HG03571 (cell line): ENCODE measurements at regions not wholly inside any gene's neighbourhood (a gene's known extent, or its start where the extent isn't known, plus 50 kb on each side); places are given as distances from the start of the nearest gene placed in this dataset.

Source experiments
- ATAC-seq: cut with Tn5 transposase; IDR thresholded peaks from one replicate; pipeline ENCODE4 v1.9.1; 2021; ENCODE audit not compliant: unreplicated experiment

DNA sequence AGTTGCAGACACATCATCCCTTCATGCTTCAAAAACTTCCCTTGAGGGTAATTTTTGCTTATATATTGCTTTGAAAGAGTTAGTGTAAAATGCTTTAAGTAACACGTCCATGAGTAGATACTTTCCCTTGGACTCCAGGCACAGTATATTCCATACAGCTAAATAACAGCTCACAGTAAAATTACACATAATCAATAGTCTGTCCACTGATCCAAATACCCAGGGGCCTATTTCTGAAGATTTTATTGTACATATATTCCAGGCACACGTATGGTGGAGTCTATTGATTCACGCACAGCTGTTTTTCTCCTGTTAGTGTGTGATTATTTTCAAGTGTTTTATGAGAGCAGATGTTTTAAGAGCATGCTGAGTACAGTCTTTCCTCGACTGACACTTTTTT is 223.7 kb upstream of the GRAMD2B start:
- ATAC-seq = no peak

DNA sequence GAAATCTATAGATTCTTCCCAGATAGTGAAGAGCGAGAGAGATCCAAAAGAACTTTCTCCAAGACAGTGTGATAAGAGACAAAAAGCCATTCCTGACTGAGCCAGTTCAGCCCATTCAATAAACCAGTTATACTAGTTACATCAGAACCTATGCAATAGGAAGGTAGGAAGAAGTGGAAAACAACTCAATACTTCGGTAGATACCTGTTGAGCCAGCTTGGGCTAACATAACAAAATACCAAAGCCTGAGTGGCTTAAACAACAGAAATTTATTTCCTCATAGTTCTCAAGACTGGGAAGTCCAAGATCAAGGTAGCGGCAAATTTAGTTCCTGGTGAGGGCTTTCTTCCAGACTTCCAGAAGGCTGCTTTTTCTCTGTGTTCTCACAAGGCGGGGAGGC is 214.5 kb upstream of the GRAMD2B start:
- no peak for ATAC-seq

DNA sequence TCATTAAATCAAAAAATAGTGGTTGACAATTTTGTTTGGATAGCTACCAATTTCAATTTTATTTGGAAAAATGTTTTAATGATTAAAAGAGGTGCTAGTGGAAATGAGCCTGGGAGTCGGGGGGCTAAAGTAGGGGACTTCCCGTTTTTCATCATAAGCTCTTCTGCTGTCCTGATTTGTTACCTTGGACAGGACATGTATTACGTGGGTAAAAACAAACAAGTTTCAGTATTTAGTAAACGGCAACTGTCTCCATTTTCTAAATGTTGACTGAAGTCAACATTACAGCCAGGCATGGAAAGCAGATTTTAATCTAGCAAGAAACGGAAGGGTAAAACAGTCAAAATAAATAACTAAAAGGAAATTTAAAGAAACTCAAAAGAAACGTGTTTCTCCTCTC is 212.3 kb upstream of the GRAMD2B start:
- ATAC-seq = no peak

DNA sequence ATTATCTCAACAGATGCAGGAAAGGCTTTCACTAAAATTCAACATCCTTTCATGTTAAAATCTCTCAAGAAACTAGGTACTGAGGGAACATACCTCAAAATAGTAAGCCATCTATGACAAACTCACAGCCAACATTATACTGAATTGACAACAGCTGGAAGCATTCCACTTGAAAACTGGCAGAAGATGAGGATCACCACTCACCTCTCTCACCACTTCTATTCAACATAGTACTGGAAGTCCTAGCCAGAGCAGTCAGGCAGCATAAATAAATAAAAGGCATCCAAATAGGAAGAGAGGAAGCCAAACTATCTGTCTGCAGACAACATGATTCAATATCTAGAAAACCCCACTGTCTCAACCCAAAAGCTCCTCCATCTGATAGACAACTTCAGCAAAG is 203.6 kb upstream of the GRAMD2B start:
- no peak for ATAC-seq

DNA sequence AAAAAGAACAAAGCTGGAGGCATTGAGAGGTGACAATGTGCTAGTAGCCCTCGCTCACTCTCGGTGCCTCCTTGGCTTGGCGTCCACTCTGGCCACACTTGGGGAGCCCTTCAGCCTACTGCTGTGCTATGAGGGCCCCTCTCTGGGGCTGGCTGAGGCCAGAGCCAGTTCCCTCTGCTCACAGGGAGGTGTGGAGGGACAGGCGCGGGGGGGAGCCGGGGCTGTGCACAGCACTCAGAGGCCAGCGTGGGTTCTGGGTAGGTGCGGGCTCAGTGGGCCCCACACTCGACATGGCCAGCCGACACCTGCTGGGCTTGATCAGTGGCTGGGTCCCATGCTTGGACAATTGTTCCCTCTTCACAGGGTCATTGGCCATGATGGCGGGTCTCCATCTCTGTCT is 202.5 kb upstream of the GRAMD2B start:
- ATAC-seq = no peak

DNA sequence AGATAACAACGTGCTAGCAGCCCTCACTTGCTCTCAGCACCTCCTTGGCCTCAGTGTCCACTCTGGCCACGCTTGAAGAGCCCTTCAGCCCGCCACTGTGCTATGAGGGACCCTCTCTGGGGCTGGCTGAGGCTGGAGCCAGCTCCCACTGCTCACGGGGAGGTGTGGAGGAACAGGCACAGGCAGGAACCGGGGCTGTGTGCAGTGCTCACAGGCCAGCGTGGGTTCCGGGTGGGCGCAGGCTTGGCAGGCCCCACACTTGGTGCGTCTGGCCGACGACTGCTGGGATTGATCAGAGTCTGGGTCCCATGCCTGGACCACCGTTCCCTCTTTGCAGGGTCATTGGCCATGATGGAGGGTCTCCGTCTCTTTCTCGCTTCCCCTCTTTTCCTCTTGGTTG is 194.3 kb upstream of the GRAMD2B start:
- ATAC-seq = no peak

DNA sequence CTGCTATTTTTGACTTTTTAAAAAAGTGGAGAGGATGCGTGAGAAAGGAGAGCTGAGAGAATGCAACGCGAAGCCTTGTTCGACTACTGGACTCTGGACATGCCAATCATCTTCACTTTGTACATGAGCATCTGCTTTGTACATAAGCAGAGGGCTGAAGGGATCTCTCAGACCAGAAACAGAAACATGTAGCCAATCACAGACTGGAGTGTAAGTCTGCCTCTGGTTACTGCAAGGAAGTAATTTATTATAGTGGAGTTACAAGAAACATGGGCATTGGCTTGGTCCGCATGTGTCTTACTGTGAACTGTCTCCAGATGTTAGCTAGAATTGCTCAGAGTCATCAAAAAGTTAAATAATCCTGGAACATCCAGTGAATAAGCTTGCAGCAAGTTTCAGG is 190.0 kb upstream of the GRAMD2B start:
- no peak for ATAC-seq

DNA sequence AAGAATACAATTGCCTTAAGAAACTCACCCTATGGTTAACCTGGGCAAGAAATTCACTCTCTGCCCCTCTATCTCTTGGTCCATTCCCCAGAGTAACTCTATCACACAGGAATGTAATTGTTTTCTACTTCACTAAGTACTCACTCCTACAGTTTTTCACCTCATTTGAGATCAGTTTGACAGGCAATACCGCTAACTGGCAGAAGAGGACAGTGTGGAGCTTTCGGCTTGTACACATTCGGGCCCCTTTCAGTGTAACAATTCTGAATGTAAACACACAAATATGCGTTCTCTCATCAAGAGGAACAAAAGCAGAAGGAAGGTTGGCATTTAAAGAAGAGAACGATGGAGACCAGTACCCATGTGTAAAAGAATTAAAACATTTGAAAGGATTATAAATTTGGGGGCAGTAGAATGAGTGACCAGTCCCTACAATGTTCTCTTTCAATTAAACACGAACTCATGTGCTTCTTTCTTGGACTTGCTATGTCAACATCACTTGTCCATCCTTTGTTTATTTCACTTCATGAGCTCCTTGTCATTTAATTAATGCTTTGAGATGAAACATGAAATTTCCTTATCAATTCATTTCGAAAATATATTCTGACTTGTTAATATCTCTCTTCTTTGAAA is 188.5 kb upstream of the GRAMD2B start:
- ATAC-seq = no peak

DNA sequence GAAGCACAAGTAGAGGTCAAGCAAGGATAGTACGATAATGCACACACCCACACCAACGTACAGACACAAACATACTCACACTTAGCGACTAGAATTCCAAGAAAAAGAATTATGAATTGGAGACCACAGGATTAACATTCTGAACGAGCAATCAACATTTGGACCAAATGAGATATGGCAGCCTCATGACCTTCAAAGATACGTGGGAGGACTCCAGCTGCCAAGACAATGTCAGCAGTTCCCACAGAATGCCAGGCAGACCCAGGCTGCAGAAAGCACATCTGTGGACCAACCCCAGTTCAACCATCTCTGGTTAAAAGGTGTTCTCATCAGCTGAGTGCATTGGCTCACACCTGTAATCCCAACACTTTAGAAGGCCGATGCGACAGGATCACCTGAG is 187.6 kb upstream of the GRAMD2B start:
- no peak for ATAC-seq

DNA sequence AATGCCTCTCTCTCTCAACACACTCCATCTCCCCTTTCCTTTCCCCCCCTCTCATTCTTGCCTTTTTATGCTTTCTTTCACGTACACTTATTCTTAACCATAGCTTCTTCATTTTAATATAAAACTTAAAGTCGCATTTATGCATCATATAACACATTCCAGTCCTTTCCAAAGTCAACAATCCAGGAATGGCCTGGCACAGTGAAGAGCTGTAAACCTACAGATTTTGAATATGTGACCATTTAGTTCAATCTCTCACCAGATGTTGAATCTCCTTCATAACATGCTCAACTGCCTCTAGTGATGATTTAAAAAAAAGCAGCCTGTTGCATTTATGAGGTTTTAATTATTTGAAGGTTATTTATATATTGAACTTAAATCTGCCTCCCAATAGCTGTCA is 186.2 kb upstream of the GRAMD2B start:
- ATAC-seq = no peak

DNA sequence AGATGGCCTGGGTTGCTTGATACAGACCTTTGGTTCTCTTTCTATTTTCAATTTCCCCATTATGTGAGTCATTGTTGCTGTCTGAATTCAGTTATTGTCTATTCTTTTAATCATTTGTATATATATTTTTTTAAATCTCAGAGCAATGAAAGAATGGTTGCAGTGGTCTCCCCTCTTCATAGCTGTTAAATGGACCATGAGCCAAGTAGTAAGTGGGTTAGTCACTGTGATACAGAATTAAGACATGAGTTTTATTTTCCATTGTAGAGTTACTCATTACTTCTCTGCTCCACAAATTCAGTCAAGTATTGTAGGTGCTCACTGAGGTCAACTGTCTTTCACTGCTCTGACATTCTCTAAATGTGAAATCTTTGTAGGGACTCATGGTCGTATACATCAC is 174.6 kb upstream of the GRAMD2B start:
- no peak for ATAC-seq

DNA sequence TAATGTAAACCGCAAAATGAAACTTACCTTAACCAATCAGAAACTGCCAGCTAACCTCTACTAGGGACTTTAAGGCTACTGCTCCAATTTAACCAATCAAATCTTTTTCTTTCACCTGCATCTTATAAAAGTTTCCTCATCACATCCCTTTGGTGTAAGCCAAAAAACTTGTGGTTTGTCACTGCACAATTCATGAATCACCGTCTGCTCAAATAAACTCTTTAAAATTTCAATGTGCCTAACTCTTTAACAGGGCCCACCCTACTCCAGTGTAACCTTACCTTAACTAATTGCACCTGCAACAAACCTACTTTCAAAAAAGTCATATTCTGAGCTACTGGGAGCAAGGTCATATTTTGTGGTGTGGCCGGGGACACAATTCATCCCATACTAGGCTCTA is 172.2 kb upstream of the GRAMD2B start:
- ATAC-seq = no peak

DNA sequence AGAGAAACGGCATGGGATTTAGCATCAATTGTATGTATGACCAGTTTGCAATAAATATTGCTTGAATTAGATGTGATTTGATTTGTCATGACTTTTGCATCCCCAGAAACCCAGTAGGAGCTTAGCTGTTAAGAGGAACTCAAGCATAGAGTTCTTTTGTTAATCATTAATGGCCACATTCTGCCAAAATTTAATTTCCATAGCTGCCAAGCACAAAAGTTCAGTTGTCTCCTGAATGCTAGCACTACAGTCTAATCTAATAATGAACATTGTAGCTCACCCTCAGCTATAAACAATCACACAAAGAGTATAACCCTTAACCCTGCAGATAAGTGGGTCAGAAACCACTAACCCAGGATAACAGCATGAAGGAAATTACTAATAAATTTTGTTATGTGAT is 169.8 kb upstream of the GRAMD2B start:
- ATAC-seq = no peak

DNA sequence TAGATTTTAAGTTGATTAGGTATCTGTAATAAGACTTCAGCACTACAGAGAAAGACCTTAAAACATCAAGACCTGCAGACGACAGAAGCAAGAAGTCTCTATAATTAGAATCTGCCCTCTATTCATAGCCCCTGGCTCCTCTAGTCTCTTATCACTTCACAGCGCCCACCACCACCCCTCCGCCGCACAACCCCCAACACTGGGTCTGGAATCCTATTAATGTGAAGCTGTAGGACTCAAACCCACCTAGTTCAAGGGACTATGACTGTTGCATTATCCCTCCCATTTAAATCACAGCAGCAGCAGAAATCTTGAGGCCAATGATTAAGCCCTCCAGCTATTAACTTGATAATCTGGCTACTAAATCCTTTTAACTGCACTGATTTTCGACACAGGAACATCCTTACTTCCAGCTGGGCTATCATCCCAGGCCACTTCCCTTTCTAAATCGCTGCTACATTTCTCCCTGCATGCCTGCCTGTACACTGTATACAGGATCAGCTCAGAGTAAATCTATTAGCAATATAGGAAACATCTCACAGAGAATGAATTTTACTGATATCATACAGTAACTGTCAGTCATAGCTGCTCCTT is 159.5 kb upstream of the GRAMD2B start:
- no peak for ATAC-seq

DNA sequence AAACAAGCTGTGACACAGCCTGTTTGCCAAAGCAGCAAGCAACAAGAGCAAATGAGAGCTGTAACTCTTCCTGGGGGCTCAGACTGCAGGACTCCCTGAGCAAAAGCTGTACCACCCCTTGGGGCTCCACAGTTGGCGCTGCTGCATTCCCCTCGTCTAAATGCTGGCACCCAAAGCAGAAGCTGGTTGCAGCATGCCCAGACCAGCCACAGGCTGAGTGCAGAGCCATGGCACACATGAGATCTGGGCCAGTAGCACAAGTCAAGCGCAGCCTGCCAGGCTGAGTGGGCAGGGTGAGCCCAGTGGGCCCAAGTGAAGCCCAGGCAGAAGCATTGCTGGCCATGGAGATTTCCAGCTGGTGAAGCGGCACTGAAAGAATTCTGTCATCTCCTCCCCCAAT is 157.3 kb upstream of the GRAMD2B start:
- no peak for ATAC-seq

DNA sequence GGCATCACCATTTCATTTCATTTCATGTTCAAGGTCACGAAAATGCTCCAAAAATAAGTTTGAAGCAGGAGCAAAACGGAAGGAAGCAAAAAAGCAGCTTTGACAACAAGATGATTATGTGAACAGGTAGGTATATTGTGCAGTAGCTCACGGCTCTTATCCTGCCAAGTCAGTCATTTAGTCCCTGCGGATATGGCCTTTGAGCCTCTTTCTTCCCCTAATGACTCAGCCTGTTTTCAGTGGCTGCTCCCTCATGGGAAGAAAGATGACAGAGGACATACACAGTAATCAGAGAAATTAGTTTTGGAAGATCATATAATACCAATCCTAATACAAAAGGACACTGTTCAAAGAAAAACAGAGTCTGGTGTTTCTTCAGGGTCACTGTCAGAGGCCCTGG is 155.8 kb upstream of the GRAMD2B start:
- no peak for ATAC-seq

DNA sequence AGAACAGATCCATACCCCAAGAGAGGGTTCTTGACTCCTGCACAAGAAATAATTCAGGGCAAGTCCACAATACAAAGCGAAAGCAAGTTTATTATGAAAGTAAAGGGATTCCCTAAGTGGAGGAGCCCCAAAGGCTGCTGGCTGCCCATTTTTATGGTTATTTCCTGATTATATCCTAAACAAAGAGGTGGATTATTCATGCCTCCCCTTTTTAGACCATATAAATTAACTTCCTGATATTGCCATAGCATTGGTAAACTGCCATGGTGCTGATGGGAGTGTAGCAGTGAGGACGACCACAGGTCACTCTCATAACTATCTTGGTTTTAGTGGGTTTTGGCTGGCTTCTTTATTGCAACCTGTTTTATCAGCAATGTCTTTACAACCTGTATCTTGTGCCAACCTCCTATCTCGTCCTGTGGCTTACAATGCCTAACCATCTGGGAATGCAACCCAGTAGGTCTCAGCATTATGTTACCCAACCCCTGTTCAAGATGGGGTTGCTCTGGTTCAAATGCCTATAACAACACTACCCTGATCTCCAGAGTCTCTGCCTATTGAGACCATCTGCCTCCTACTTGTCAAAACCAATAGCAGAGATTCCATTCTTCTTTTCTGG is 154.4 kb upstream of the GRAMD2B start:
- ATAC-seq = no peak

DNA sequence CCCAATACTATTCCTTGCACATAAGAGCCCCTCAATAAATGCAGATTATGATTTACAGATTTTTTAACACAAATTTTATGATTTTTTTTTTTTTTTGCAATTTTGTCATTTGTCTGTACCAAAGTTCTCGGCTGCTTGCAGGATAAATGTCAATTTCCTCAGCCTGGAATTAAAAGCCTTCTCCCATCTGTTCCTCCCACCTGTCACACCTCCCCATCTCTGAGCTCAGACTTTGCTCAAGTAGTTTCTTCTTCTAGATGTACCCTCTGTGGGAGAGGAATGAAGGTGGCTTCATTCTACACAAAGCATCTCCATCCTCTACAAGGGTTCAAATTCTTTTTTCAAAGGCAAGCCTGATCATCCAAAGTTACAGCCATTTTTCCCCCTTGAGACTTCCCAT is 153.7 kb upstream of the GRAMD2B start:
- ATAC-seq = no peak

DNA sequence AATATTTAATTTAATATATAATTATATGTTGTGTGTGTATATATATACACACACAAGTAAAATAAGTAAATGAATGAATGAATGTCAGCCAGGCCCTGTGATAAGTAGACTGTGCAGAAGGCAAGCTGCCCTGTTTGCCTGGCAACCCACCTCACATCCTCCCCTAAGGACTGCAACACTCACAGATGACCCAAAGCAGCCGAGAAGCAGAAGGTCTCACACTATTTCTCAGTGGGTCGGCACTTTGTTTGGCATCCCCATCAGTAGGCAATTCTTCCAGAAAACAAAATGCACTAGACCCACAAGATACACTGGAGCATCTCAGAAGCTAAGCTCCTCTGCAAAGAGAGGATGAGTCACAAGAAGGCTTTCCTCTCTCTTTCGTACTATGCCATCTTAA is 152.1 kb upstream of the GRAMD2B start:
- ATAC-seq = no peak

DNA sequence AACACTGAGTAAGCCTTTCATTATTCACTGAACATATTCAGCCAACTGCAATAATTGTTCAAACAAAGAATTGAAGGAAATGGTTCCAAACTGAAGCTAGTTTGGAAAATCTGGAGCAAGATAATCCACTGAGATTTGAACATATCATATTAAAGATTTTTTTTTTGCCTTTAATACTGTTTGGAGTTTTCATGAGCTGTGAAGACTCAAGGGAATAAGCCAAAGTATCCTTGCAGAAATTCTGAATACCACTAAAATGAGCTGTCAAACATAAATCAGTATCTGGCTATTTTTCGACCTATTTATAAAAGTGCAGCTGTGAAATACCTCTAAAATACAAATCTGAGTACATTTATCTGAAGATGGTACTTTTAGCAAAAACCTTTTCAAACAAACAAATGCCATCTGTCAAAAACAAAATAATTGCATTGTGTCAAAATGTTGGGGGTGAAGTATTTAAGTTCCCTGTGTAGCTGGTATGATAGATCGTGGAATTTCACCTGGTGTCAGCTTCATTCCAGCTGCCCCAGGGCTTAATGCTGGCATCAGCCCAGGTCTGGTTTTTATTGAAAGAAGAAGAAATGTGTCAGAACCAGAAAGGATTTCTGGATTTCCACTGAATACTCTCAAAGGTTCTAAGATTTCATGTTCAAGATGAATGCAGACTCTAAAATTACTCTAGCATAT is 149.0 kb upstream of the GRAMD2B start:
- ATAC-seq = no peak

DNA sequence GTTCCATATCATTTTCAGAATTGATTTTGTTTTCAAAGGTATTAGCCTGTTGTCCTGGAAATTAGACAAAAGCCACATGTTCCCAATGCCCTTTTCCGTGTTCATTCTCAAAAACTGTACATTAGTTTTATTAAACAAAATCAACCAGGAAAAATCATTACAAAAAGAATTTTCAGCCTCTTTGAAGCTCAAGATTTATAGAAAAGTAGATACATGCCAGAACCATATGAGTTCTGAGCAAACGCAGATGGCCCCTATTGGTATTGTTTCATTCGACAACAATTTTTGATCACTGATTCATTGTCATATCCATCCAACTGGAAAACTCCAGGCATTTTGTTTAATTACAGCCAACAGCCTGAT is 148.5 kb upstream of the GRAMD2B start:
- ATAC-seq = no peak

DNA sequence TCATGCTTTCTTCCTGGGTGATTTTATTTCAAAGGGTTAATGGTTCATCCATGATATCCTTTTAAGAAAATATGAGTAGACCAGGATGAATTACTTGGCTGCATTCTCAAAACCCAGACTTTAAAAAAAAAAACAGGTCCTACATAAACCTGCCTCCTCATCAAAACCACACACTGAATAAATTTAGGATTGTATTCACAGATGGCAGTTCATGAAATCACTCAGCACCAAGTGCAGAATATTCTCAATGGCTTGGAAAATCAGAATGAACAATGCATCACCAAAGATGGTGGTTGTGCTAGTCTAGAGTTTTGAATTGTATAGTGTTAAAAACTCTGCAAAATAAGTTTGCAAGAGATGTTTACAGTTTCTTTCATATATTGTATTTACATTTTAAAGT is 145.4 kb upstream of the GRAMD2B start:
- no peak for ATAC-seq
